Endothelial cell (in vitro differentiated cells): ENCODE measurements at regions not wholly inside any gene's neighbourhood (a gene's known extent, or its start where the extent isn't known, plus 50 kb on each side); places are given as distances from the start of the nearest gene placed in this dataset.
"Not testable (repeated sequence)": the region's sequence is repeated elsewhere in the genome, so short reads cannot be mapped to it uniquely, and the experiment has no call there.

Experiments used
- DNase-seq: peaks from one replicate; pipeline ENCODE4 v3.0.0; 2021; ENCODE audit warnings: low spot score
- H3K27ac Mint-ChIP-seq: one replicate; pipeline ENCODE4 v1.8.0; 2021; ENCODE audit warnings: mixed read lengths, inconsistent platforms; ENCODE audit not compliant: unreplicated experiment
- H3K27me3 Mint-ChIP-seq: one replicate; pipeline ENCODE4 v1.8.0; 2021; ENCODE audit warnings: mild to moderate bottlenecking, moderate library complexity, mixed read lengths, inconsistent platforms; ENCODE audit not compliant: unreplicated experiment
- H3K36me3 Mint-ChIP-seq: one replicate; pipeline ENCODE4 v1.8.0; 2021; ENCODE audit warnings: mild to moderate bottlenecking, low read depth, mixed read lengths, inconsistent platforms; ENCODE audit not compliant: unreplicated experiment
- H3K4me1 Mint-ChIP-seq: one replicate; pipeline ENCODE4 v1.8.0; 2021; ENCODE audit warnings: mild to moderate bottlenecking, mixed read lengths, inconsistent platforms; ENCODE audit not compliant: unreplicated experiment
- H3K4me3 Mint-ChIP-seq: one replicate; pipeline ENCODE4 v1.8.0; 2021; ENCODE audit warnings: mild to moderate bottlenecking, mixed read lengths, inconsistent platforms; ENCODE audit not compliant: unreplicated experiment
- H3K9me3 Mint-ChIP-seq: one replicate; pipeline ENCODE4 v1.8.0; 2021; ENCODE audit warnings: mixed read lengths, inconsistent platforms; ENCODE audit not compliant: unreplicated experiment
- CTCF ChIP-seq: fragments of 200-600 bp; sonication (generic); IDR thresholded peaks from one replicate; pipeline ENCODE4 v1.5.0; 2021; ENCODE audit warnings: antibody characterized with exemption; ENCODE audit not compliant: unreplicated experiment

GRCh38 chr18:9019135-9019534 lies 83.4 kb upstream of the NDUFV2 start:
- no peak overlapping the region for H3K4me3 Mint-ChIP-seq
- no peaks in the 10 kb centered on the region for H3K27me3 Mint-ChIP-seq
- DNase-seq = no peak
- no peaks in the 10 kb centered on the region for H3K4me1 Mint-ChIP-seq
- H3K36me3 Mint-ChIP-seq = no peaks in the 10 kb centered on the region
- no peaks in the 10 kb centered on the region for H3K9me3 Mint-ChIP-seq
- no peak for TF ChIP-seq CTCF
- H3K27ac Mint-ChIP-seq = no peak overlapping the region

- Mint-ChIP-seq H3K27me3 (no peaks in the 10 kb centered on the region), H3K36me3 (no peaks in the 10 kb centered on the region), H3K4me1 (no peaks in the 10 kb centered on the region), H3K27ac (no peak overlapping the region), H3K9me3 (no peaks in the 10 kb centered on the region), H3K4me3 (no peak overlapping the region)
- DNase-seq = no peak
- TF ChIP-seq CTCF = no peak
Observed at GRCh38 chr18:9020221-9020620, 82.3 kb upstream of the NDUFV2 start.

GRCh38 chr18:9021458-9021857 lies 81.0 kb upstream of the NDUFV2 start:
- Mint-ChIP-seq H3K36me3 (no peaks in the 10 kb centered on the region), H3K27me3 (no peaks in the 10 kb centered on the region), H3K27ac (no peak overlapping the region), H3K4me1 (no peaks in the 10 kb centered on the region), H3K9me3 (no peaks in the 10 kb centered on the region), H3K4me3 (no peak overlapping the region)
- TF ChIP-seq CTCF = no peak
- no peak for DNase-seq

- Mint-ChIP-seq H3K4me3 (no peak overlapping the region), H3K27ac (no peak overlapping the region), H3K4me1 (no peaks in the 10 kb centered on the region), H3K36me3 (no peaks in the 10 kb centered on the region), H3K27me3 (no peaks in the 10 kb centered on the region), H3K9me3 (no peaks in the 10 kb centered on the region)
- TF ChIP-seq CTCF = no peak
- DNase-seq = no peak
Observed at GRCh38 chr18:9022397-9023155, 79.9 kb upstream of the NDUFV2 start.

GRCh38 chr18:9024031-9024646 lies 78.4 kb upstream of the NDUFV2 start:
- H3K9me3 Mint-ChIP-seq, H3K36me3 Mint-ChIP-seq, H3K4me1 Mint-ChIP-seq, H3K4me3 Mint-ChIP-seq, DNase-seq, H3K27ac Mint-ChIP-seq, H3K27me3 Mint-ChIP-seq: not testable (repeated sequence)
